HCT116 (cell line): ENCODE measurements at regions not wholly inside any gene's neighbourhood (a gene's known extent, or its start where the extent isn't known, plus 50 kb on each side); places are given as distances from the start of the nearest gene placed in this dataset.

Source experiments
- ATAC-seq: fragments of 200-7000 bp; cut with Tn5 transposase; 2 replicates; pipeline ENCODE4 v1.9.1; 2020; ENCODE audit warnings: mild to moderate bottlenecking, moderate library complexity
- BruUV-seq: library from RNA; stranded (reverse); fragments of 400-500 nt; replicated peaks from 2 replicates; lab custom pipeline; 2021; lab: Mats Ljungman, UMichigan
- CTCF ChIA-PET: fragments of 300-600 bp; sonication (Branson Sonifier 250); formaldehyde crosslinking; loops from one replicate; lab custom pipeline; 2021; ENCODE audit warnings: antibody characterized with exemption; lab: Charles Lee
- POLR2A ChIA-PET: fragments of 300-600, 350-600 bp; sonication (Branson Sonifier 250); formaldehyde crosslinking; loops from one replicate; lab custom pipeline; 2021; ENCODE audit warnings: antibody characterized with exemption; lab: Charles Lee
- RAD21 ChIA-PET, 2 experiments: fragments of 300-600 bp; sonication (Branson Sonifier 250); formaldehyde crosslinking; loops; one replicate each; lab custom pipeline; 2023; ENCODE audit warnings: low total read pairs in 2 of 2; ENCODE audit not compliant: uncharacterized antibody in 2 of 2, unreplicated experiment in 2 of 2, low non-redundant PET in 1 of 2; lab: Charles Lee
- DNase-seq: peaks from one replicate; pipeline ENCODE4 v3.0.0-alpha.2; 2010; ENCODE audit warnings: low read depth, low spot score
- H2AFZ ChIP-seq: fragments of 200-600 bp; shearing (Covaris generic), sonication (generic); 2 replicates; pipeline ENCODE4 v1.6.1; 2017; ENCODE audit warnings: low read depth, mixed run types, mixed read lengths, antibody characterized with exemption, low read length; ENCODE audit not compliant: poor library complexity, severe bottlenecking
- H3K27ac ChIP-seq: 2 replicates; pipeline ENCODE4 v1.5.1; 2012; ENCODE audit warnings: low read depth, low read length
- H3K27me3 ChIP-seq: fragments of 200-600 bp; sonication (generic); 2 replicates; pipeline ENCODE4 v1.6.1; 2016; ENCODE audit warnings: mixed run types, low read length, mixed read lengths; ENCODE audit not compliant: insufficient read depth
- H3K36me3 ChIP-seq, 2 experiments: fragments of 200-500 bp in 1 of 2; fragments of 200-600 bp in 1 of 2; sonication (Bioruptor generic) in 1 of 2; sonication (generic) in 1 of 2; 2 replicates each; pipeline versions ENCODE4 v1.5.1 to v1.6.1; 2014 to 2016; ENCODE audit warnings: low read length in 2 of 2, inconsistent platforms in 1 of 2, mixed read lengths in 1 of 2, mixed run types in 1 of 2; ENCODE audit not compliant: insufficient read depth in 2 of 2, control insufficient read depth in 1 of 2
- H3K4me1 ChIP-seq, 2 experiments: fragments of 200-600 bp in 1 of 2; sonication (generic) in 1 of 2; 2 replicates each; pipeline versions ENCODE4 v1.5.1 to v1.6.1; 2012 to 2017; ENCODE audit warnings: low read length in 2 of 2, inconsistent platforms in 1 of 2, mild to moderate bottlenecking in 1 of 2, mixed read lengths in 1 of 2, mixed run types in 1 of 2, moderate library complexity in 1 of 2; ENCODE audit not compliant: insufficient read depth in 2 of 2, control insufficient read depth in 1 of 2
- H3K4me2 ChIP-seq: fragments of 200-600 bp; sonication (generic); 2 replicates; pipeline ENCODE4 v1.6.1; 2017; ENCODE audit warnings: mixed run types, low read length, mixed read lengths
- H3K4me3 ChIP-seq, 2 experiments: fragments of 200-600 bp in 1 of 2; sonication (generic) in 1 of 2; replicated peaks in 1 of 2; 2 replicates each; pipeline ENCODE4 v1.5.1; 2011 to 2016; ENCODE audit warnings: low read length in 2 of 2, control low read depth in 1 of 2, low read depth in 1 of 2, mild to moderate bottlenecking in 1 of 2, mixed read lengths in 1 of 2, mixed run types in 1 of 2
- H3K79me2 ChIP-seq: fragments of 200-600 bp; sonication (generic); 2 replicates; pipeline ENCODE4 v1.6.1; 2017; ENCODE audit warnings: mild to moderate bottlenecking, mixed run types, low read length, moderate library complexity, mixed read lengths; ENCODE audit not compliant: insufficient read depth
- H3K9ac ChIP-seq: fragments of 200-600 bp; sonication (generic); 2 replicates; pipeline ENCODE4 v1.6.1; 2016; ENCODE audit warnings: low read length, mixed read lengths
- H3K9me2 ChIP-seq: fragments of 200-600 bp; sonication (generic), shearing (Covaris generic); 2 replicates; pipeline ENCODE4 v1.6.1; 2017; ENCODE audit warnings: mixed run types, mild to moderate bottlenecking, moderate library complexity; ENCODE audit not compliant: insufficient read depth
- H3K9me3 ChIP-seq, 2 experiments: fragments of 200-500 bp in 1 of 2; fragments of 200-600 bp in 1 of 2; sonication (Bioruptor generic) in 1 of 2; sonication (generic) in 1 of 2; 2 replicates each; pipeline ENCODE4 v1.6.1; 2014 to 2017; ENCODE audit warnings: low read length in 2 of 2, mixed read lengths in 2 of 2, inconsistent platforms in 1 of 2, low read depth in 1 of 2, mild to moderate bottlenecking in 1 of 2, mixed run types in 1 of 2, moderate library complexity in 1 of 2; ENCODE audit not compliant: control insufficient read depth in 1 of 2, insufficient read depth in 1 of 2
- H4K20me1 ChIP-seq: fragments of 200-600 bp; sonication (generic), shearing (Covaris generic); 2 replicates; pipeline ENCODE4 v1.6.1; 2017; ENCODE audit warnings: mixed run types, mild to moderate bottlenecking, moderate library complexity; ENCODE audit not compliant: insufficient read depth
- CBX3 ChIP-seq: IDR thresholded peaks from 2 replicates; pipeline ENCODE4 v1.6.1; 2012; ENCODE audit warnings: low read depth
- CEBPB ChIP-seq: IDR thresholded peaks from 2 replicates; pipeline ENCODE4 v1.6.1; 2012; ENCODE audit warnings: low read depth
- EGR1 ChIP-seq: IDR thresholded peaks from 2 replicates; pipeline ENCODE4 v1.6.1; 2012; ENCODE audit warnings: low read depth
- JUND ChIP-seq: IDR thresholded peaks from 2 replicates; pipeline ENCODE4 v1.6.1; 2012
- POLR2AphosphoS5 ChIP-seq: IDR thresholded peaks from 2 replicates; pipeline ENCODE4 v1.6.1; 2011; ENCODE audit warnings: mild to moderate bottlenecking, low read depth, low read length, moderate library complexity
- SIN3A ChIP-seq: IDR thresholded peaks from 2 replicates; pipeline ENCODE4 v1.6.1; 2012; ENCODE audit warnings: low read depth
- SP1 ChIP-seq: IDR thresholded peaks from 2 replicates; pipeline ENCODE4 v1.6.1; 2012; ENCODE audit warnings: low read depth
- YY1 ChIP-seq: IDR thresholded peaks from 2 replicates; pipeline ENCODE4 v1.6.1; 2011; ENCODE audit warnings: low read length, low read depth, moderate library complexity, mild to moderate bottlenecking; ENCODE audit not compliant: insufficient replicate concordance; ENCODE audit errors: extremely low read depth
- ZNF274 ChIP-seq: fragments of 200-500 bp; sonication (Bioruptor generic); IDR thresholded peaks from 2 replicates; pipeline ENCODE4 v1.6.1; 2014; ENCODE audit warnings: mild to moderate bottlenecking, low read depth, low read length, inconsistent platforms
- intact Hi-C: fragments of 100-400 bp; cut with micrococcal nuclease; formaldehyde crosslinking; loops from 2 replicates; pipeline ENCODE4 v1.10.0; 2022
- TF ChIP-seq, protein P1 (sequence below): IDR thresholded peaks from 2 replicates; pipeline ENCODE4 v1.6.1; 2012
- TF ChIP-seq, protein P2 (sequence below), 3 experiments: fragments of 200-600 bp in 1 of 3; sonication (generic) in 1 of 3; IDR thresholded peaks in 2 of 3; conservative IDR thresholded peaks in 1 of 3; 2 replicates each; pipeline ENCODE4 v1.5.1; 2012 to 2017; ENCODE audit warnings: low read depth in 2 of 3, low read length in 2 of 3, antibody characterized with exemption in 1 of 3, borderline replicate concordance in 1 of 3, control low read depth in 1 of 3, mild to moderate bottlenecking in 1 of 3, mixed read lengths in 1 of 3, mixed run types in 1 of 3, moderate library complexity in 1 of 3; ENCODE audit not compliant: insufficient read depth in 1 of 3

DNA sequence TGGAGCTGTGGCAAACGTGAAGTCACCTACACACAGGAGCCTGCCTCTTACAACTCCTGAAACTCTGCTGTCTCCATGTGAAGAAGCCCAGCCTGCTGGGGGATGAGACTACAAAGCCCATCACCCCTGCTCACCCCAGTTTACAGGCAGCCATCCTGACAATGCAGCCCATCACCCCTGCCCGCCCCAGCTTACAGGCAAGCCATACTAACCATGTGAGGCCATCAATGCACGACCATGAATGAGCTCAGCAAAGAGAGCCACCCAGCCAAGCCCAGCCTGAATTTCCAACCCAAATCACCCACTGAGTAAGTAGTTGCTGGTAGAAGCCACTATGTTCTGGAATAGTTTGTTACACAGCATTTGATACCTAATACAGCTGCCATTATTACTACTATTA is 185.4 kb upstream of the NSMCE3 start:
- Histone ChIP-seq H3K4me1 (peaks cover 21 to 32% of the 10 kb centered on the region in 2 experiments; a peak in 3 of 4 replicates), H3K9me3 (no peaks in the 10 kb centered on the region), H2AFZ (no peak overlapping the region), H3K27ac (no peak overlapping the region; the same call in 1 of the 2 replicates), H3K9me2 (no peaks in the 10 kb centered on the region), H3K4me2 (no peak overlapping the region), H4K20me1 (no peaks in the 10 kb centered on the region), H3K4me3 (no peak overlapping the region), H3K36me3 (no peaks in the 10 kb centered on the region), H3K9ac (no peak overlapping the region), H3K79me2 (no peaks in the 10 kb centered on the region), H3K27me3 (peaks cover 3% of the 10 kb centered on the region; the same call in 1 of the 2 replicates)
- ChIA-PET RAD21 (interaction anchor here in 1 of 2 experiments (0.5 kb wide), 1 partner anchor 118 kb away, joined by 3 read pairs; no protein-coding TSS in a partner anchor), POLR2A (no interaction called here), CTCF (no interaction called here)
- TF ChIP-seq SP1 (no peak), SIN3A (no peak), JUND (no peak)
- no peak for ATAC-seq
- DNase-seq = no peak
- no TSS peak for BruUV-seq
- intact Hi-C loops = no loop called here

DNA sequence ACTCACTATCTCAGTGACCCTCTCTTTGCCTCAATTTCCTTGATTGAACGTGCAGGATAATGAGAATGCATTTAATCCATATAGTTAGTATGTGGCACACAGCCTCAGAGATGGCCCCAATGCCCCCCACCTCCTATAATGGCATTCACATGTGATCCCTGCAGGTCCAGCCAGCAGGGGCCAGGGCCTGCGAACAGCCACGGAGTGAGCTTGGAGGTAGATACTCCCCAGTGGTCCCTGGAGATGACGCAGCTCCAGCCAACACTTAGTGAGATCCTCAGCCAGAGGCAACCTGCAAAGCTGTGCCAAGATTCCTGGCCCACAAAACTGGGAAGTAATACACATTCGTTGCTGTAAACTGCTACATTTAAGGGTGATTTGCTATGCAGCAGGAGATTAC is 184.9 kb upstream of the NSMCE3 start:
- no TSS peak for BruUV-seq
- Histone ChIP-seq H3K9me3 (no peaks in the 10 kb centered on the region), H3K4me3 (no peak overlapping the region), H3K4me1 (peaks cover 21 to 32% of the 10 kb centered on the region in 2 experiments; a peak in 3 of 4 replicates), H3K27me3 (peaks cover 6% of the 10 kb centered on the region; the same call in 1 of the 2 replicates), H4K20me1 (no peaks in the 10 kb centered on the region), H3K9me2 (no peaks in the 10 kb centered on the region), H3K4me2 (no peak overlapping the region), H3K9ac (no peak overlapping the region), H3K27ac (no peak overlapping the region; the same call in 1 of the 2 replicates), H2AFZ (no peak overlapping the region), H3K79me2 (no peaks in the 10 kb centered on the region), H3K36me3 (no peaks in the 10 kb centered on the region)
- ChIA-PET POLR2A (no interaction called here), CTCF (no interaction called here), RAD21 (interaction anchor here in 1 of 2 experiments (0.5 kb wide), 1 partner anchor 118 kb away, joined by 3 read pairs; no protein-coding TSS in a partner anchor)
- intact Hi-C loops = no loop called here
- DNase-seq = no peak
- ATAC-seq = no peak
- TF ChIP-seq EGR1 = no peak
- TF ChIP-seq JUND = no peak
- TF ChIP-seq, protein P1, sequence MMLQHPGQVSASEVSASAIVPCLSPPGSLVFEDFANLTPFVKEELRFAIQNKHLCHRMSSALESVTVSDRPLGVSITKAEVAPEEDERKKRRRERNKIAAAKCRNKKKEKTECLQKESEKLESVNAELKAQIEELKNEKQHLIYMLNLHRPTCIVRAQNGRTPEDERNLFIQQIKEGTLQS = no peak
- TF ChIP-seq CEBPB = no peak
- TF ChIP-seq YY1 = no peak
- no peak for TF ChIP-seq POLR2AphosphoS5
- TF ChIP-seq, protein P2, sequence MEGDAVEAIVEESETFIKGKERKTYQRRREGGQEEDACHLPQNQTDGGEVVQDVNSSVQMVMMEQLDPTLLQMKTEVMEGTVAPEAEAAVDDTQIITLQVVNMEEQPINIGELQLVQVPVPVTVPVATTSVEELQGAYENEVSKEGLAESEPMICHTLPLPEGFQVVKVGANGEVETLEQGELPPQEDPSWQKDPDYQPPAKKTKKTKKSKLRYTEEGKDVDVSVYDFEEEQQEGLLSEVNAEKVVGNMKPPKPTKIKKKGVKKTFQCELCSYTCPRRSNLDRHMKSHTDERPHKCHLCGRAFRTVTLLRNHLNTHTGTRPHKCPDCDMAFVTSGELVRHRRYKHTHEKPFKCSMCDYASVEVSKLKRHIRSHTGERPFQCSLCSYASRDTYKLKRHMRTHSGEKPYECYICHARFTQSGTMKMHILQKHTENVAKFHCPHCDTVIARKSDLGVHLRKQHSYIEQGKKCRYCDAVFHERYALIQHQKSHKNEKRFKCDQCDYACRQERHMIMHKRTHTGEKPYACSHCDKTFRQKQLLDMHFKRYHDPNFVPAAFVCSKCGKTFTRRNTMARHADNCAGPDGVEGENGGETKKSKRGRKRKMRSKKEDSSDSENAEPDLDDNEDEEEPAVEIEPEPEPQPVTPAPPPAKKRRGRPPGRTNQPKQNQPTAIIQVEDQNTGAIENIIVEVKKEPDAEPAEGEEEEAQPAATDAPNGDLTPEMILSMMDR (IDR thresholded peaks at IDR 0.05 in 2 of 3, conservative IDR thresholded peaks at IDR 0.05 in 1 of 3; ENCODE audit: borderline replicate concordance in 1 of 3, insufficient read depth in 1 of 3, low read depth in 2 of 3, low read length in 2 of 3) = no peak
- TF ChIP-seq ZNF274 = no peak
- no peak for TF ChIP-seq SP1
- no peak for TF ChIP-seq CBX3
- TF ChIP-seq, all 23 proteins: peak for 0
